GM21528 (cell line): ENCODE measurements at regions not wholly inside any gene's neighbourhood (a gene's known extent, or its start where the extent isn't known, plus 50 kb on each side); places are given as distances from the start of the nearest gene placed in this dataset.

Source experiments
- ATAC-seq: cut with Tn5 transposase; IDR thresholded peaks from one replicate; pipeline ENCODE4 v1.9.1; 2021; ENCODE audit warnings: mild to moderate bottlenecking, moderate library complexity; ENCODE audit not compliant: unreplicated experiment, low FRiP score

- no peak for ATAC-seq
These were observed 1044.7 kb downstream of the GRIK2 start for GRCh38 chr6:102438171-102438570.

- ATAC-seq = no peak
These were observed 1024.0 kb downstream of the GRIK2 start for GRCh38 chr6:102417368-102417998.

GRCh38 chr6:102415891-102416290 lies 1022.4 kb downstream of the GRIK2 start:
- no peak for ATAC-seq

- no peak for ATAC-seq
These were observed 1018.3 kb downstream of the GRIK2 start for GRCh38 chr6:102411796-102412195.

GRCh38 chr6:102407886-102408741 lies 1014.6 kb downstream of the GRIK2 start:
- ATAC-seq = no peak

GRCh38 chr6:102405860-102406259 lies 1012.4 kb downstream of the GRIK2 start:
- no peak for ATAC-seq

- no peak for ATAC-seq
These were observed 1009.3 kb downstream of the GRIK2 start for GRCh38 chr6:102402635-102403329.

GRCh38 chr6:102398788-102399390 lies 1005.4 kb downstream of the GRIK2 start:
- no peak for ATAC-seq

- no peak for ATAC-seq
These were observed 997.0 kb downstream of the GRIK2 start for GRCh38 chr6:102390541-102390940.

- no peak for ATAC-seq
These were observed 996.5 kb downstream of the GRIK2 start for GRCh38 chr6:102389994-102390393.

- no peak for ATAC-seq
These were observed 994.0 kb downstream of the GRIK2 start for GRCh38 chr6:102387326-102388033.

- no peak for ATAC-seq
These were observed 987.7 kb downstream of the GRIK2 start for GRCh38 chr6:102381203-102381602.

- ATAC-seq = no peak
These were observed 962.7 kb downstream of the GRIK2 start for GRCh38 chr6:102356170-102356569.

GRCh38 chr6:102355578-102355977 lies 962.1 kb downstream of the GRIK2 start:
- ATAC-seq = no peak

- ATAC-seq = no peak
These were observed 959.0 kb downstream of the GRIK2 start for GRCh38 chr6:102352552-102352951.

- ATAC-seq = no peak
These were observed 951.3 kb downstream of the GRIK2 start for GRCh38 chr6:102344769-102345168.

- no peak for ATAC-seq
These were observed 946.8 kb downstream of the GRIK2 start for GRCh38 chr6:102340311-102340710.

- ATAC-seq = no peak
These were observed 940.2 kb downstream of the GRIK2 start for GRCh38 chr6:102333736-102334135.

GRCh38 chr6:102327697-102328225 lies 934.3 kb downstream of the GRIK2 start:
- ATAC-seq = no peak

GRCh38 chr6:102313699-102314098 lies 920.2 kb downstream of the GRIK2 start:
- no peak for ATAC-seq
